Epidermal melanocyte (primary cell): ENCODE measurements at regions not wholly inside any gene's neighbourhood (a gene's known extent, or its start where the extent isn't known, plus 50 kb on each side); places are given as distances from the start of the nearest gene placed in this dataset.
A peak's percentile ranks its signal among the peaks of the same experiment; 100 is the strongest.

Experiments used
- DNase-seq: peaks from one replicate; pipeline ENCODE4 v3.0.0; 2011; ENCODE audit warnings: low spot score; ENCODE audit not compliant: insufficient read length

DNA sequence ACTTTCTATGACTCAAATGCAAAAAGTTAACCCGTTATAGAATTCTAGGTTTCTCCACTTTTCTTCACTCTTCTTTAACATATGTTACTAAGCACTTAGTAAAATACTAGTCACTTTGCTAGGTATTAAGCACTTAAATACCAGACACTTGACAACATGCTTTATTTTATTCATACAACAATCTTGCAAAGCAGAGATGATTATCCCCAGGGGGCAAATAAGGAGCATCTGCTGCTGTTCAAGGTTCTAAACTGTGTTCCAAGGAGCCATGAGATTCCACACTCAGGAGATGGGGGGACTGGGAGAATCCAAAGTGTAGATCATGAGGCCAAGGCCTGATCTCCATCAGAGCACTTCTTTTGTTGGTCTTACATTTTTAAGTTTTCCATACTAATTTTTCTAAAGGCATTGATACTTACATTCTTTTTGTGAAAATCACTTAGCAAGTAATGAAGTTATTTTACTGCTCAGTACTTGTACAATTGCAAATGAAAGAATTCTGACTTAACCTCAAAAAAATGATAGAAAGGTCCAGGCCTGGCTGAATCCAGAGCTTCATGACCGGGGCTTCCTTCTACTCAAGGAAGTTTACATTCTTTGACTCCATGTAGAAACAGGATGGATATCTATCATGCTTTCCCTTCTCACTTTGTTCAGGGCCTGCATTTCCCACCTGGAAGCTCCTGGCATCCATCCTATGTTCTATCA lies 504.4 kb upstream of the WWC1 start:
- no peak for DNase-seq

DNA sequence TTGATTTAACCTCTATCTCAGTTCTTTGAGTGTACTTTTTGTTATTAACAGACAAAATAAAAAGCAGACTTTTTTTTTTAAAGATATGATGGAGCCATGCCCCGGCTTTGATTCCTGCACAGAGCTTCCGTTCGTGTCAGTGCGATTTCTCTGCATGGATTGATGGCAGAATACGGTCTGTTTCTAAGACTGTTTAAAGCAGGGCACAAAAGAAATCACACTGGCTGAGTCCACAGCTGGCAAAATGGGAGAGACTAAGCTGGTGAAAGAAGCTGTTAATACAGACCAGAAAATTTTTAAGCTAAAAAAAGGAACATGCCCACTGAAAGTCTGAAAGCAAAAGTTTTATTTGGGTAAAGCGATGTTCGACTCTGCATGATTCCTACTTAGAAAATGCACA lies 501.4 kb upstream of the WWC1 start:
- DNase-seq, result no peak

DNA sequence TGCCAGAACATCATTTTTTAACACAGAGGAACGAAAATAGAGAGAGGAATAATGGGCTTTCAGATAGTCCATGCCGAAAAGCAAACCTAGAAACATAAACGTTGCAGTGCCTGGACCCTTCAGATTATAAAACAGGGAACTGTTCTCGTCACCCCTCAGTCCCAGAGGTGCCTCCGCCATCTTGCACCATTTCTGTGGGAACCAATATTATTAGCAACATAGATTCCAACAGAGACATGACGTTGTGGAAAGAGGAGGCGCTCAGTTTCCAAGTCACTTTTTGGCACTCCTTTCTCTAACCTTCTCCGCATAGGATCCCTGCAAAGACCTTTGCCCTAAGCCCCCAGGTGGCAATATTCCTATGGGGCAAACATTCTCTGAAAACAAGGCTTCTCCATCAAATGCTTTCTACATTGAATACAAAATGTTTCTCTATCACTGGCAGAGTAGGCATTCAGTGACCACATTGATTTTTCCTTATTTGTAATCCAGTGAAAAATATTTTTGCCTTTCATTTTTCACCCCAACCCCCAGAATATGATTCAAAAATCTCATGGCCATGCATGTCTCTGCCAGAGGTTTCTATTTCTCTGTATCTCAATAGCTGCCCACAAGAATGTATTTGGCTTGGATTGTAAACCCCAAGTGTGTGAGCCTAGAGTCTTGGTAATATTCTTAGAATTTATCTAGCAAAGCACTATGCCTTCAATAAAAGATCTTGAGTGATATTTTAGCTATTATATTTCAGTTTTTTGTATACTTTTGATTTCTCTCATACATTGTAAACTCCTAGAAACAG lies 500.8 kb upstream of the WWC1 start:
- DNase-seq, result no peak

DNA sequence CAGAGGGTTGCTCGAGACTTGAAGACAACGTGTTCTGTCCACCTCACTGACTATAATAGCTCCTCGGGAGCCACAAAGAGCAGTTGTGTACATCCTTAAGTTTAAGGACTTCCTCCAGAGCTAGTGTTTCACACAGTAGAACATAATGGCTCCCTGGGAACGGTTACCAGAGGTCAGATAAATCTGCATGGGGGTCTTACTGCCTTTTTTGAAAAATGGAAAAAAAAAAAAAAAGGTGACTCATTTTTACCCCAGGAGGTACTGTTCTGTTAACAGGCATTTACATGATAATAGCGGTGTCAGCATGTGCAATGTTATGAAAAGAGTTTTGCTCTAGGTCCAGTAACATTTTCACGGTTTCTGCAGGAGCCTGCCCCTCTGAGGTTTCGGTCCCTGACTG lies 498.9 kb upstream of the WWC1 start:
- DNase-seq, result no peak

DNA sequence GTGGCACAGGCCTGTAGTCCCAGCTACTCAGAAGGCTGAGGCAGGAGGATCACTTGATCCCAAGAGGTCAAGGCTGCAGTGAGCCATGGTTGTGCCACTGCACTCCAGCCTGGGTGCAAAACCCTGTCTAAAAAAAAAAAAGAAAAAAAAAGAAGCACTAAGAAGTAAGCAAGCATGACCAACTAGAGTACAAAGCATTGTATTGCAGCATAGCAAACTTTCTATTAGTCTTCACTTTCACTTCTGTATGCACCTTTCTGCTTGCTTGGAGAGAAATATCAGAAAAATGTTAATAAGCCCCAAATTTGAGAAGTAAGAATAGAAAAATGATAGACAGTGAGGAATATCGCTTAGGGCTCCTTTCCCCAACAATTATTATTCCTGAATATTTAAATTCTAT lies 497.7 kb upstream of the WWC1 start:
- DNase-seq, result no peak

DNA sequence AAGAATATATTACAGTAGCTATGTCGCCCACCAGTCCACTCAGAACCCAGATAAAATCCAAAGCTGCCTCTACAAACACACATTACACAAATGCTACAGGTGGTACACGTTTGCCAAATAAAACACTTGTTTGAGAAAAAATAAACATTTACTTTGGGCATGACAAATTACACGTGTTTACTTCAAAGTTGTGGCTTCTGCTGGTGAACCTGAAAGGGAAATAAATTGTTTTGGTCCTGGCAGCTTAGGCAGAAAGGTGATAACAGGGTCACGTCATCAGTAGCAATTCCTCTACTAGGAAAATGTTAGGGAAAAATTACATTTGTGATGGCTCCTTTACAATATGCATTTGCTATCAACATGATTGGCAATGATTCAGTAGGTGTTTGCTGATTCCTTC lies 497.3 kb upstream of the WWC1 start:
- no peak for DNase-seq

DNA sequence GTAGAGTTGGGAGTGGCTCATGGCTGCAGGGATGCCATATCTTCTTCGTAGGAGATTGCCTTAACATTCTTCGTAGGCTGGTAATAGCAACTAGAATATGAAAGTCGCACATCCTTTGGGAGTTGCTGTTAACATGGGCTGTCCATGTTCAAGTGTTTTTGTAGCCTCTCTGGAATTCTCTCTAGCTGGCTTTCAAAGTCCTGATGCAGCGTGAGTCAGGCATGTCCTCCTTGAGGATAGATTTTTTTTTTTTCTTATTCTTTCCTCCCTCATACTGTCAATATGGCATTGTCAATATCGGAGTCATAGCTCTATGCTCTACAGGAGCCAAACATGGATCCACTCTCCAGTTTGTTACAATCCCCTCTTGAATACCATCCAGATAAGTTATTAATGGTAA lies 494.8 kb upstream of the WWC1 start:
- DNase-seq, result no peak

DNA sequence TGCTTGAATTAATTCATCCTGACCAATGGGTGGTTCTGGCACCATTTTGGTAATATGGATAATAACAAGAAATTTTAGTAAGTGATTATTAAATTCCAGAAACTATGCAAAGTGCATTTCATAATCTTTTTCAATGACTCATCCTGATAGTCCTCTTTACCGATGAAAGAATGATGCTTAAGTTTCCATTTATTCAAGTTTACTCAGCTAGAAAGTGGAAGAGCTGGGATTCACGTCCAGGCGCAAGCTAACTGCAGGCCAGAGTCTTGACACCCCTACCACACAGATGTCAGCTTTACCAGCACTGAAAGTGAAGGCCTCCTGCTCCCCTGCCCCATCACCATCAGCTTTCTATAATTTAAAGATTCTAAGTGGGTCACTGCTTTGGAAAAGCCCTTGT lies 493.5 kb upstream of the WWC1 start:
- DNase-seq, result no peak

DNA sequence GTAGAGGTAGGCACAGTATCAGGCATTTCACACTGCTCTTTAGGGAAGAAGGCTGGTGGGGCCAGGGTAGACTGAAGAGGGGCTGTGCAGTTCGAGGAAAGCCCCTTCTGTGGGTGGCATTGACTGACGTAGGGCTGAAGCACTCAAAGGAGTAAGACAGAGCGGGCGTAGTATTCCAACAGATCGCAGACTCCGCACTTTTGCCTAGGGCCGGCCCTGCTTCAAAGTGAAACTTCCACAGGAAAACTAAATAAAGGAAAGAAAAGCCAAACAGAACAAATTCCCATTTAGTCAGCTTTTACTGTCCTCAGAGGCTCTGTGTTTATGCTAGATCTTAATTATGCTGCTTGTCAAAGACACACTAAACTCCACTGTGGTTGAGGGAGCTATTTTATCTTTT lies 493.0 kb upstream of the WWC1 start:
- no peak for DNase-seq

DNA sequence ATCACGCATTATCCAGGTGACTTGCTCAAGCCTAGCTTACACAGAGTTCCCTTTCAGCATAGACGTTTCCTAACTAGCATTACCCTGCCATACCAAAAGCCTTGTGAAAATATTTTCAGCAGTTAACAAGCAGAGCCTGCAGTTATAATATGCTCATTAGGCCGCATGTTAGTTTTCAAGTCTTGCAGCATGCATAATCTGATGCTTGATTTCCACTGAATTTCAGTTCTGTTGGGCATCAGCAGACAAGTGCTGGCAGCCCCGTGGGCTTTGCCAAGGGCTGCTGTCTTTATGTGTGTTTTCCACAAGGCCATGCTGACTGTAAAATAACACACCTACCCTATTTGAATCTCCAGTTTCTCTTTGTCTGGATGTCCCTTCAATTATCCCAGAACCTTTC lies 491.0 kb upstream of the WWC1 start:
- no peak for DNase-seq

DNA sequence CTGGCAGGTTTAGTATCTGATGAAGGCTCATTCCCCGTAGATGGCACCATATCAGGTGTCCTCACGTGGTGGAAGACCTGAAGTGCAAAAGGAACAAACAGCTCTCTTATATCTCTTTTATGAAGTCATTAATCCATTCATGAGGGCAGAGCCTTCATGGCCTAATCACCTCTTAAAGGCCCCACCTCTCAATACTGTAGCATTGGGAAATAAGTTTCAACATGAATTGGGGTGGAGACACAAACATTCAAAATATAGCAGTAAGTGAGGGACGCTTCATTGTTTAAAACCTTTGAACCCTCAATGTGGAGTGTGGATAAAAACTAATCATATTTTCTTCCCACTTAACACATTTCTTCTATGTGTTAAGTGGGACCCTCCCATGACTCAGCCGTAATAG lies 489.4 kb upstream of the WWC1 start:
- DNase-seq, result no peak

DNA sequence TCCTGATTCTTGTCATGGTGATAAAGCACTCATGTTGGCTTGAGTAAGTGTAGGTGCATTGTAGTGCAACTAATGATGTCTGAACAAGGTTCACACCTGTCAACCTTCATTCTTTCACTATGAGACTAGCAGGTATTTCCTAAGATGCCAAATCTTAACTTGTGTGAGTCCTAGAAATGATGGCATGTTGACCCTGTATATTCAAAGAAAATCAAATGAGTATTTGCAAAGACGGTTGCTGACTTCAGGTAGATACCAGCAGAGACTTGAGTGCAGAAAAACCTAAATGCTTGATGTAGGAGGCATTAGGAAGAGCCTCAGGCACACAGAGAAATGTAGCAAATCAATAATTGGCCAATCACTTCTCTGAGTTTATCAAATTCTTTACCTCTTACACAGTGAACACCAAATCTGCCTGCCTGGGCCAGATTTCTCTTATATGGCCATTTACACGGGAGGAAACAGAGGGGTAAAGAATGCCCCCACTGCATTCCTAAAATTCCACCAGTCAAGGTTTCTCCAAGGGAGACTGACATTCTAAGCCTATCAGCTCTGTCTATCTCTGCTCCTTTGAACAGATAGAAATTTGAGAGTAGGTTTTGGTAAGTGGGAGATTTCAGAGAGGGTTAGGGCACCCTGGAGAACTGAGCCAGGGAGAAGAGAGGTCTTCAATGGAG lies 488.6 kb upstream of the WWC1 start:
- DNase-seq, result no peak

DNA sequence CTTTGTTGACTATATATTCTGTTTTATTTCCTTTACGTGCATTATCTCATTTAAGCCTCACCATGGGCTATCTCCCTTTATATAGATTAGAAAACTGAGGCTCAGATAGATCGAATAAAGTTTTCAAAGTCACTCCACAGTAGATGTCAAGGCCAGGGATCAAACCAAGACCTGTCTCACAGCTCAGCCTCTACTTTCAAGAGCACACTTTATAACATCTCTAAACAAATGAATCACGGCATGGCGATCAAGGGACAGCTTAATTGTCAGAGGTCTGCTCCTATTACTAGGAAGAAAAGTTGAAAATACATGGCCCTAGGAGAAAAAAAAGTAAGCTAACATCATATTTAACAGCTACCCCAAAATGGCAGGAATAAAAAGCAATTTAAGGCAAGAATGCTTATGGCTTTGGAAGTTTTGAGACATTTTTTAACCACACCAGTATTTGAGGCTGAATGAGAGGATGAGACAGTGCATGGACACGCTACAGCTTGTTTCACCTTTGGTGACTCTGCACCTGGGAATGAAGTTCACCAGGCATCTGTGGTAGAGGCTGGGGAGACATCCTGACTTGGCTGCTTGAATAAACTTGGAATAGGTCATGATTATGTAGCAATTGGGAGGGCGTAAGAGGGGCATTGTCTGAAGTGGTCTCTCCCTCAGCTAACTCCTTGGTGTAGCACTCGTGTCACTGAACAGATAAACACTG lies 486.8 kb upstream of the WWC1 start:
- no peak for DNase-seq

DNA sequence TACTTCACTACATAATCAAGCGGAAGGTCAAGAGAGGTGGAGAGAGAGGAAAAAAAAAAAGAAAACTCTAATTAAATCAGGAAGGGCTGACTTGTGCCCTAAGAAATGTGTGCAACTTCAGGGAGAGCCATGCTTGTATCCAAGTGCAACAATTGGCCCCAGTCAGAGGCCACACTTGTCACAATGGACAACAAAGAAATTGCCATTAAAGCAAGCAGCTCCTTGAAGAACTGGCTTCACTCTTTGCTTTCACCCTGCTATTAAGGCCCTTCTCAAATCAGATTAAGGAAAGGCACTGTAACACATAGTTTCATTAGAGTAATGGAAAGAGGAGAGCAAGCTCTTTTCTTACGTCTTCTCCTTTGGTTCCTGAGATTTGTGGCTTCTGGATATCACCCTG lies 480.9 kb upstream of the WWC1 start:
- DNase-seq, result no peak

DNA sequence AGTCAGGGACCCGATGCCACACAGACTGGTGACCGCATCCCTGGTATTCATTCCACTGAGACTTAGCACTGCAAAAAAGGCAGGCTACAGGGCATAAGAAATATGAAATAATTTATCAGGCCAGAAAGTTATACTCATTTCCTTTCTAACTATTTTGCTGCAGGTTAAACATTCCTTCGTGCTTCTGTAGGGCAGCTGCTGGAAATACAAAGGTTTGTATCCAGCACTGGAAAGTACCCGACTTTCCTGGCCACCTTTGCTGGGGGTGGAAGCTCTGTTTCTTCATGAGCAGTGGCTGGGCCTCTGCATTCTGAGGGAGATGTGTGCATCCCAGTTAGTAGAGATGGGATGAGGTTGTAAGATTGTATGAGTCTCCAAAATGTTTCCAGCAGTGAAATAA lies 478.6 kb upstream of the WWC1 start:
- DNase-seq, result no peak

DNA sequence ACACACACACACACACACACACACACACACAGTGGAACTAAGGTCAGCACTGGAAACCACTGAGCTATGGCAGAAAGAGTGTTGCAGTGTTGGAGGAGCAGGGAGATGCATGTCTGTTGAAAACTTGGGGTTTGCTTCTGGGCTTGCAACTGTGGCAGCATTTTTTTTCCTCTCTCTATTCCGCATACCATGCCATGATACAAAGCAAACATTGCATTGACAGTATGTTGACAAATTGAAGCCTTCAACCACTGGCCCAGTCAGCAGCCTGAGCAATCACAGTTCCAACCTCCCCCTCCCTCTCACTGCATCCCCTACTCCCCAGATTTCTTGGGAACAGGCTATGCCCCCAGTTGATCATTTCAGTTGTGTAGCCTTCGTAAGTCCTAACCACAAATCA lies 478.1 kb upstream of the WWC1 start:
- DNase-seq, result no peak

DNA sequence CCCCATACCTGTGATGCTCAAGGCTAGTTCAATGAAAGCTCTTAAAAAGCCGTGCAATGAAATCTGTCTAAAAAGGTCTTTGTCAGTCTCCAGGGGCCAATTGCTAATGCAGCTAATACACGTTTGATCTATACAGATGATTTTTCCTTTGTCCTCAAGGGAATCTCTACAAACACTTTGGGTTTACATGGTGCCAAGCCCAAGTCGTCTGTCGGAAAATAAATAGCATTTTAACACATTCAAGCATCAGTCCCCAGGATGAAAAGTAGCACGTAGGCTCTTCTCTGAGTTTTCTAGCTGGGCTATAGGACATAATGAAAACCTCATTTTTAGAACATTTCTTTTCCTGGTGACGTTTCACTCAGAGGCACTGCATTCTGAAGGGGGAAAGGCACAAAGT lies 477.4 kb upstream of the WWC1 start:
- DNase-seq, result no peak

DNA sequence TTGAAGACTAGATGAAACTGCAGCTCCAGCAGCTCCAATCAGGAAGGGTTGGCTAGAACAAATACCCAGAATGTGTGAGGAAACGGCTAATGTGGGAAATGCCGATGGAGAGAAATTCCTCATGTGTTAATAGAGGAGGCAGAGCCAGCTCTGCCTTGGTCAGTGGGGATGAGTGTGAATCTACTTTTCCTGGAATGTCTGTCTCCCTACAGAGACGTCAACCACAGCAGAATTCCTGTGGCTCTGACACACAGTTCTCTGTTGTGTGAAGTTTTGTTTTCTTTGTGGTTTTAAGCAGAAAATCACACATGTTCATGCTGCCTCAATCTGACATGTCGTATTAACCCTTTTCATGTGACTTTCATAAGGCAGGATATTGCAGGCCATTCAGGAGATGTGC lies 476.6 kb upstream of the WWC1 start:
- DNase-seq, result peak; percentile 53

DNA sequence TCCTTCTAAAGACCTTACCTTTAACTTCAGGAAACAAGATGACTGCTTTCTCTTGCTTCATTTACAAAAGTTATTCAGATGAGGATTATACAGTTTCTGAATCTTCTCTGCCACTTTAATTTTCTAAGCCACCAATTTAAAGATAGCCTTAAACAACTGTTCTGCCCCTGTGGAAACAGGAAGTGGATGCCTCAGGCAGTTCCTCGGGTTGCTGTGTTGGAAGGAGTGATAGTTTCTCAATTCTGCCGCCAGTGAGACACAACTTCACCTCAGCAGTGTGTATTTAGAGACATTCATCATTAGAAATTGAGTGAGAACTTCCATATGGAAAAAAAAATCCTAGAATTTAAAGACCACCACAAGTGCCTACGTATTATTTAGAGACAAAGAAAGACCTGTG lies 475.1 kb upstream of the WWC1 start:
- DNase-seq, result no peak

DNA sequence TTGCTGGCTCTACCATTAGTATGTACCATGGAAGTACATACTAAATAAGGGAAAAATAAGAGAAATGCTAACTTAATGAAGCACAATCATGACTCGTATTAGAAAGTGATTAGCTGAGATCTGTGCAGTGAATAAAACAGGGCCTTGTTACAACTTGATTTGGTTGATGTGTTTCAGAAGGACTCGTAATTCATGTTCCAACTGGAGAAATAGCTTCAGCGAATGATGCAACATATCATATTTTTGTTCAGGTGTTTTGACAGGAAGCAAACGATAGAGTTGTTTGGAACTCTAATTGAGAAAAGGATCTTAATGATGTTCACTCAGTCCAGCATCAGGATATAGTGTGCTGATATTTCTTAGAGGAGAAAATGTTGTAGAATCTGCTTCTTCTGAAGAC lies 474.6 kb upstream of the WWC1 start:
- no peak for DNase-seq

DNA sequence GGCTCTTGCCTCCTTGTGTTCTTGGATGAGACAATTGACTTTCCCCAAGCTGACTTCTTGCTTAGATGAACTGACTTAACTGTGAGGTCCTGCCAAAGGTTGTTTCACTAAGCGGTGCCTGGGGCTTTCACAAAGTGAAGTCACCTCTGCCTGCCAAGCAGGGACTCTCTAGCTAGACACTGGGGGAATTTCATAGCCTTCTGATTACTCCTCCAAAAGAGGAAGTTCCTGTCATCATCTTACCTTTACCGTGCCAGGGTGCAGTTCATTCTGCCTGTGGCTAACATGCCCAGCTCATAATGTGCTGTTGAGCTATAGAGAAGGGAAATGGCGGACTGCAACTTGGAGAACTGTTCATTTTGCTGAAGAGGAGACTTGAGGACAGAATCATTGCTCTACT lies 472.0 kb upstream of the WWC1 start:
- no peak for DNase-seq
